Embryonic facial prominence (tissue), 1 donor: ENCODE measurements at regions not wholly inside any gene's neighbourhood (a gene's known extent, or its start where the extent isn't known, plus 50 kb on each side); places are given as distances from the start of the nearest gene placed in this dataset.
"Not testable (repeated sequence)": the region's sequence is repeated elsewhere in the genome, so short reads cannot be mapped to it uniquely, and the experiment has no call there.

Experiments
- DNase-seq: peaks from one replicate; pipeline ENCODE4 v3.0.0-alpha.2; 2016; ENCODE audit errors: extremely low spot score

GRCh38 chr10:108601851-108602250, 1321.5 kb downstream of the XPNPEP1 start:
- DNase-seq, result no peak

DNA sequence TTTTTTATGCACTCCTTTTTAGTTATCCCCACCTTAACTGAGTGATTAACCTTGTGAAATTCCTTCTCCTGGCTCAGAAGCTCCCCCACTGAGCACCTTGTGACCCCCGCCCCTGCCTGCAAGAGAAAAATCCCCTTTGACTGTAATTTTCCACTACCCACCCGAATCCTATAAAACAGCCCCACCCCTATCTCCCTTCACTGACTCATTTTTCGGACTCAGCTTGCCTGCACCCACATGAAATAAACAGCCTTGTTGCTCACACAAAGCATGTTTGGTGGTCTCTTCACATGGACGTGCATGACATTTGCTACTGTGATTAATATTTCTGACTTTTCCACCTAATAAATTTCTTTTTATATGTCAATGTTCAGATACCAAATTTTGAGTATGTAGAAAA, 1322.8 kb downstream of the XPNPEP1 start:
- not testable (repeated sequence) for DNase-seq

DNA sequence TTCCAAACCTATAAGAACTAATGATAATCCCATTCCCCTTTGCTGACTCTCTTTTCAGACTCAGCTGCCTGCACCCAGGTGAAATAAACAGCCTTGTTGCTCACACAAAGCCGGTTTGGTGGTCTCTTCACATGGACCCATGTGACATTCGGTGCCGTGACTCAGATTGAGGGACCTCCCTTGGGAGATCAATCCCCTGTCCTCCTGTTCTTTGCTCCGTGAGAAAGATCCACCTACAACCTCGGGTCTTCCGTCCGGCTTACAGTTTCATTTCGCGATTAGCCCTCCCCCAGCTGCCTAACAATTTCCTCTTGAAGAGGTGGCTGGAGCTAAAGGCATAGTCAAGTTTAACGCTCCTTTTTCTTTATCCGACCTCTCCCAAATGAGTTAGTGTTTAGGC, 1324.0 kb downstream of the XPNPEP1 start:
- DNase-seq, result not testable (repeated sequence)

DNA sequence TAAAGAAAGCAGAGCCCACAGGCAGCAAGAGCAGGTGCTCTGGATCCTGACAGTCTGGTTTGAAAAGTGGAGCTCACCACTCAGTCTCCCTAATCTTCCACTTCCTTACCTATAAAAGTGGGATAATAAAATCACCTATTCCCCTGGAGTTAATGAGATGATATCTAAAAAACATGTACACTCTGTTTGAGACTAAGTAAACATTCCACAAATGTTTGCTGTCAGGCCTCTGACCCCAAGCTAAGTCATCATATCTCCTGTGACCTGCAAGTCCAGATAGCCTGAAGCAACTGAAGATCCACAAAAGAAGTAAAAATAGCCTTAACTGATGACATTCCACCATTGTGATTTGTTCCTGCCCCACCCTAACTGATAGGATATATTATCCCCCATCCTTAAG, 1324.5 kb downstream of the XPNPEP1 start:
- DNase-seq, result no peak

DNA sequence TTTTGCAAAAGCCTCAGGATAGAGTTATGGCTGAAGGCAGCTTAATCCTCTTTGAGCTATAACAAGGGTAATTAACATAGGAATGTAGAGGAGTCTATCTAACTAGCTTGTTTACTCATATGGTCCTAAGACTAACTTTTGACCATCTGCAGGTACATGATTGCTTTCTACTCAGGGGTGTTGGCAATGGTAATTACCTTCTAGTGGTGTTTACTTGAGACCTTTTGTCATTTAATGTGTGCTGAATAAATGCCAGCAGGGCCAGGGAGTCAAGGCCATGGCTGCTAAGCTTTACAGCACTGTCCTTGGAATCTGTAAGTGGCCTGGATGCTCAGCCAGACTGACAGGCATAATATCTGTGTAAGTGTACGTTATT, 1325.0 kb downstream of the XPNPEP1 start:
- no peak for DNase-seq

DNA sequence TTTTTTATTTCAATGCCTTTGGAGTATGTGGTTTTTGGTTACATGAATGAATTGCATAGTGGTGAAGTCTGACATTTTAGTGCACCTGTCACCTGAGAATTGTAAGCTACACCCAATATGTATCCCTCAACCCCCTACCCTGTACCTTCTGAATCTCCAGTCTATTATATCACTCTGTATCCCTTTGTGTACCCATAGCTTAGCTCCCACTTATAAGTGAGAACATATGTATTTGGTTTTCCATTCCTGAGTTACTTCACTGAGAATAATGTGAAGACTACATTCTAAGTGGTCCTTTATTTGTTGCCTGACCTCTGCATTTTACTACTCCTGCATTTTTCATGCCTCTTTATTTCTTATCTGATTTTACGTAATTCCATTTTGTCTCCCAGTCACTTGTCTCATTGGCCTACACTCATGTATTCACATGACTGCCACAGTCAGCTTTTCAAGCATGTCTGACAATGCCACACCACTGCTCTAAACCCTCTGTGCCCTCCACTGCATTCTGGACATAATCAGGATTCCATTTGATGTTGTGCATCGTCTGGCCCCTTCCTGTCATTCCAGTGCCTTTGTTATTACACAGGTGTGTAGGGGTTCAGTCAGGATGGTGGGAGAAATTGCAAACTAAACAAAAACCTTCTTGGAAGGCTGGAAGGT, 1325.5 kb downstream of the XPNPEP1 start:
- no peak for DNase-seq

DNA sequence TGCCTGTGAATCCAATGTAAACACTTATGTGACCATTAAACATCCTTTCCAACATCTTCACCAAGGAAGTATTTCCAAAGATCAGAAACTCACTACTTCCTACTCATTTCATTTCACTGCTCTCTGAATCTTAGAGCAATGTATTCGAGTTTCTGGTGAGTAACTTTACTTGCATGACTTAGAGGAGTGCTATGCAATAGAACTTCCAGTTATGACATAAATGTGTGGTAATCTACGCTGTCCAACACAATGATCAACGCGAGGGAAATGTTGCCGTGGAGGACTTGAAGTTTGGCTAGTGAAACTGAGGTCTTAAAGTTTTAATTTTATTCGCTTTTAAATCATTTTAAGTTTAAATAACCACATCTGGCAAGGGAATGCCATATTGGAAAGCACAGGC, 1326.3 kb downstream of the XPNPEP1 start:
- no peak for DNase-seq

- DNase-seq, result no peak
Observed at GRCh38 chr10:108592956-108593355, 1330.4 kb downstream of the XPNPEP1 start.

DNA sequence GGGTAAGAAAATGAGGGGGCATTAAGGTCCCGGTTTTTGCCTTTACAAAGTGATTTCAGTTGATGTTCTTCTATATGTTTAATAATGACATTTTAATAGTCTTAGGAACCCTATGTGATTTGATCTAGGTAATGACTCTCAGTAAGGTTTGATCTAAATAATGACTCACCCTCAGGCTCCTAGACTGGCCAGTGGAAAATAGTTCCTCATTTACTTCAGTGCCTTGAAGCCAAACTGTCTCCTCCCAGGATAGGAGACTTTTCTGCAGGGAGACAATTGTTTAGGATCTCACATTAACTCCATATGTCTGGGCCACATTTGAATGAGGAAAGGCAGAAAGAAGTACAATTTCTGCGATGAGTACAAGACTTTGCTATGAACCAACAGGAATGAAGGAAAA, 1331.9 kb downstream of the XPNPEP1 start:
- DNase-seq, result no peak

GRCh38 chr10:108586424-108586823, 1336.9 kb downstream of the XPNPEP1 start:
- no peak for DNase-seq

DNA sequence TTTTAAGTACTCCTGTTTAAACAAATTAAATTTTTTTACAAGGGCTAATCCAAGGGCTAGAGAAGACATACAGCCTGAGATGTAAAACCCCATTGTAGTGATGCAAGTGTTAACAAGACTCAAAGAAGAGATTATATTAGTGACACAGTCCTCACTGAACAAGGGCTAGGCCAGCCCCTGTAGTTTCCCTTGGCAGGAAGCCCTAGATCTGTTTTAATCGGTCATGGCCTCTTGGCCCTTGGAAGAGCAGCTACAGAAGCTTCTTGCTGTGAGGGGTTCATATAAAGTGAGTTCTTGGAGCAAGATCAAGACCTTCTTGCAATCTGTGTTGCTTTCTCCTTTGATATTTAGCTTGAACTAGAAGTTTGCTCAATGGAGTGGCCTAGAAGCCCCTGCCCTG, 1339.4 kb downstream of the XPNPEP1 start:
- DNase-seq, result no peak

GRCh38 chr10:108582888-108583287, 1340.4 kb downstream of the XPNPEP1 start:
- DNase-seq, result no peak

- DNase-seq, result no peak
Observed at GRCh38 chr10:108582387-108582786, 1340.9 kb downstream of the XPNPEP1 start.

GRCh38 chr10:108578258-108578657, 1345.1 kb downstream of the XPNPEP1 start:
- DNase-seq, result no peak

- DNase-seq, result no peak
Observed at GRCh38 chr10:108574233-108574632, 1349.1 kb downstream of the XPNPEP1 start.

GRCh38 chr10:108568824-108569223, 1354.5 kb downstream of the XPNPEP1 start:
- DNase-seq, result no peak

GRCh38 chr10:108567899-108568752, 1355.2 kb downstream of the XPNPEP1 start:
- DNase-seq, result no peak

DNA sequence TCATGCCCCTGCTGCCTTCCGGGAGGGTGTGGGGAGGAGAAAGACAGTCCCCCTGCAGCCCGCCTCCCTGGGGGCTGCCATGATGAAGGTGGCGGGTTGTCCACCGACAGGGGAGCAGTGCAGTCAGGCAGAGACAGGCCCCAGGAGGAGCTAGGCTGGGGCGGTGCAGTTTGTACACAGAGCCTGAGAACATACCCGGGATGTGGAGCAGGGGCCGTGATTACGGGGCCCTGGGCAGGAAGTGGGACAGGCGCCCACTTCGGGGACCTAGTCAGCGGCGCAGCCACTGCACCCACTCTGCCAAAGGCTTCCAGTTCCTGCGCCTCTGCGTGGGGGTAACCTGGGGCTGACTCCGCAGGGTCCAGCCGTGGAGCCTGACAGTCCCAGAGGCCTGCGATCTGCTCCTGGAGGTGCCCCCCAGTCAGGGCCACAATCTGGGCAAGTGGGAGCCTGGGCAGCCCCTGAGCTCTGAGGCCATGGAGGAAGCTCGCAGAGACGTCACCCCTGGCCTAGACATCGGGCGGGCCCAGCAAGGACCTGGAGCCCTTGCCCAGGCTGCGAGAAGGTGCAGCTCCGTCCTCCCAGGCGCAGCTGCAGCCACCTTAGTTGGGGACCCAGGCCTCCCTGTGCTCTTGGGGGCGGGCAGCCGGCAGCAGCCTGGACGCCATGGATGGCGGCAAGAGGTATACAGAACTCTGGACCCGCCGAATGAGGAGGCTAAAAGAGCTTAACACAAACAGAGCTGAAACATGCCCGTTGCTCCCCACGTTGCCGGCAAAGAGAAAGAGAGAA, 1356.8 kb downstream of the XPNPEP1 start:
- no peak for DNase-seq

GRCh38 chr10:108562105-108562504, 1361.2 kb downstream of the XPNPEP1 start:
- no peak for DNase-seq

DNA sequence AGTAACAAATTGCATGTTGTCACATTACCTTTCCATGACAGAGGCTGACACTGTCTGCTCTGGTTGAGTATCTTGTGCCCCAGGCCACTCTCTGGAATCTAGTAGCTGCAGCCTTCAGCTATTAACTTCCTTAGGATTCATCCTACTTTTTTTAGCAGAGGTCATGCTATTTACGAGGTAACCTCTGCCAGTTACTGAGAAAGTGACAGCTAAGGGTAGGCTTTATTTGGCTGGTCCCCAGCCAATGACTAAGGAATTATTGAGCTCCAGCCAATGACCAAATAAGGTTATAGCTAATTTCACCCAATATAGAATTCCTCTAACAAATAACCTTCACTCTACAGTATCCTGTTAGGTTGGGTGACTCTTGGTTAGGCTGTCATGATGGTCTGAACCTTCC, 1361.7 kb downstream of the XPNPEP1 start:
- no peak for DNase-seq

- DNase-seq, result no peak
Observed at GRCh38 chr10:108560488-108560887, 1362.8 kb downstream of the XPNPEP1 start.

- DNase-seq, result no peak
Observed at GRCh38 chr10:108556186-108556585, 1367.1 kb downstream of the XPNPEP1 start.

- DNase-seq, result no peak
Observed at GRCh38 chr10:108545921-108546320, 1377.4 kb downstream of the XPNPEP1 start.
